Spinal cord (tissue), 9 donors: ENCODE measurements at regions not wholly inside any gene's neighbourhood (a gene's known extent, or its start where the extent isn't known, plus 50 kb on each side); places are given as distances from the start of the nearest gene placed in this dataset.

Source experiments
- DNase-seq, 6 donors: peaks; one replicate each; pipeline versions ENCODE4 v3.0.0 to v3.0.0-alpha.2; 2013 to 2015; ENCODE audit warnings: low spot score in 6 of 6, low read depth in 4 of 6
- H3K27ac ChIP-seq: one replicate; pipeline ENCODE4 v1.5.1; 2013; ENCODE audit warnings: low read depth, low read length, control low read depth
- H3K27me3 ChIP-seq: one replicate; pipeline ENCODE4 v1.6.1; 2013; ENCODE audit warnings: low read length; ENCODE audit not compliant: control insufficient read depth, insufficient read depth
- H3K36me3 ChIP-seq: one replicate; pipeline ENCODE4 v1.6.1; 2013; ENCODE audit warnings: low read length; ENCODE audit not compliant: control insufficient read depth, insufficient read depth
- H3K4me1 ChIP-seq: one replicate; pipeline ENCODE4 v1.6.1; 2013; ENCODE audit warnings: low read length; ENCODE audit not compliant: control insufficient read depth, insufficient read depth
- H3K4me3 ChIP-seq: one replicate; pipeline ENCODE4 v1.5.1; 2013; ENCODE audit warnings: low read depth, low read length, control low read depth
- H3K9me3 ChIP-seq: one replicate; pipeline ENCODE4 v1.6.1; 2013; ENCODE audit warnings: low read length; ENCODE audit not compliant: control insufficient read depth, insufficient read depth
- WGBS: methylation state at CpG from one replicate; pipeline ENCODE4 v1.1.5; 2013; ENCODE audit warnings: missing lambda C conversion rate; ENCODE audit not compliant: insufficient coverage; 5-methylcytosine and 5-hydroxymethylcytosine counted together
- donor health status: healthy.

DNA sequence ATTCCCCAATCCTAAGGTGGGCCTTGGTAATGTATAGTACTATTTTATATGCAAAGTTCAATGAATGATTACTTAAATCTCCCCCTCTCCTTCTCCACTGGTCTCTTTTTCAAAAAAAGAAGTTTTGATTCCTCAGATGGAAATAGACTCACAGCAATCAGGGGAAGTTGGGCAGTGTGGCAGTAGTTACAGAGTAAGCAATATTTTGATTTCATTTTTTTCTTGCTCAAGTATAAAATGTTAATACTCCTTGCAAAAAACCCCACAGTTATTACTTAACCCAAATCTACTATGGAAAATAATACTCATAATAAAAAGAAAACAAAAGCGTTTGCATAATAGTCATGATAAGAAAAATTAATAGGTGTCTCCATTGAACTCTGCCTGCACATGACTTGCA, 56.9 kb upstream of the CXCL8 start:
- H3K4me1 ChIP-seq, result no peaks in the 10 kb centered on the region
- no peak for DNase-seq
- H3K4me3 ChIP-seq, result no peak overlapping the region
- no peaks in the 10 kb centered on the region for H3K36me3 ChIP-seq
- no CpG with 5 or more reads among the region's 1 CpG for WGBS
- H3K27me3 ChIP-seq, result no peaks in the 10 kb centered on the region
- no peak overlapping the region for H3K27ac ChIP-seq
- no peaks in the 10 kb centered on the region for H3K9me3 ChIP-seq

DNA sequence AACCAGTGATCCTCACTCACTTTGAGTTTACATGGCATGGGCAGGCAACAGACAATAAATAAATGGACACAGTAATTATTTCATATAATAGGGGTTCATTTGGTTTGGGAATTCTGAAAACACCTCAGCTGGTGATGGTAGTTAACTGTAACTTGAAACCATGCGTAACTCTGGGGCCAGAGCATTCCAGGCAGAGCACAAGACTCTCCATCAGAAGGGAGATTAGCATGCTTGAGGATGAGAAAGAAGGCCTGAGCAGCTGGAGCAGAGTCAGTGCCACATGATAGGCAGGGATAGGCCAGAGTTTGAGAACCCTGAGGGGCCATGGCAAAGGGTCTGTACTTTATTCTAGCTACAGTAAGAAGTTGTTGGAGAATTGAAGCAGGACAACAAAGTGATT, 56.3 kb upstream of the CXCL8 start:
- H3K36me3 ChIP-seq, result no peaks in the 10 kb centered on the region
- no peak overlapping the region for H3K4me3 ChIP-seq
- H3K9me3 ChIP-seq, result no peaks in the 10 kb centered on the region
- H3K27ac ChIP-seq, result no peak overlapping the region
- no peaks in the 10 kb centered on the region for H3K4me1 ChIP-seq
- H3K27me3 ChIP-seq, result no peaks in the 10 kb centered on the region
- DNase-seq, result no peak
- 0% methylated on average over 1 of the region's 1 CpG for WGBS

DNA sequence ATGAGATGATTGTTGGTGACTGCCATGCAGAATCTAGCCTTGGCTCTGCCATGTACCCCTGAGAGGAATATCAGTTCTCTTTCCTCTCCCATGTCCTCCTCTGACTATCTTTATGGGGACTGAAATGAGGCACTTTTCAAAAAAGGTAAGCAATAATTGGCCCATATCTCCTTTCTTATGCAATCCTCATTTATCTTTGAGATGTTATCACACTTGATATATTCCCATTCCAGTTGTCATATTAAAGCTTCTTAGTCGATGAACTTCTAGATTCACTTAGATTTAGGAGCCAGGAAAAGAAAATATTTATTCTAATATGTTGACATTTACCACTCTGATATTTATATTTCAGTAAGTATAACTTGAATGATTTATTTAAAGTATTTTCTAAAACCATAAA, 55.3 kb upstream of the CXCL8 start:
- H3K27ac ChIP-seq, result no peak overlapping the region
- no peak for DNase-seq
- H3K27me3 ChIP-seq, result no peaks in the 10 kb centered on the region
- H3K36me3 ChIP-seq, result no peaks in the 10 kb centered on the region
- H3K4me3 ChIP-seq, result no peak overlapping the region
- no peaks in the 10 kb centered on the region for H3K4me1 ChIP-seq
- WGBS, result no CpG with 5 or more reads among the region's 1 CpG
- H3K9me3 ChIP-seq, result no peaks in the 10 kb centered on the region

DNA sequence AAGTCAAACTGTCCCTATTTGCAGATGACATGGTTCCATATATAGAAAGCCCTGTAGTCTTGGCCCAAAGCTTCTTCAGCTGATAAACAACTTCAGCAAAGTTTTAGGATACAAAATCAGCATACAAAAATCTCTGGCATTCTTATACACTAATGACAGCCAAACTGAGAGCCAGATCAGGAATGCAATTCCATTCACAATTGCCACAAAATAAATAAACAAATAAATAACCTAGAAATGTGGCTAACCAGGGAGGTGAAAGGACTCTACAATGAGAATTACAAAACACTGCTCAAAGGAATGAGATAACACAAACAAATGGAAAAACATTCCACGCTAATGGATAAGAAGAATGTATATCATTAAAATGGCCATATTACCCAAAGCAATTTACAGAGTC, 52.9 kb upstream of the CXCL8 start:
- H3K27ac ChIP-seq, result no peak overlapping the region
- no peaks in the 10 kb centered on the region for H3K36me3 ChIP-seq
- H3K4me3 ChIP-seq, result no peak overlapping the region
- no peaks in the 10 kb centered on the region for H3K27me3 ChIP-seq
- no peak for DNase-seq
- no peaks in the 10 kb centered on the region for H3K4me1 ChIP-seq
- no CpG with 5 or more reads among the region's 1 CpG for WGBS
- H3K9me3 ChIP-seq, result no peaks in the 10 kb centered on the region

GRCh38 chr4:73690051-73690738, 50.2 kb upstream of the CXCL8 start:
- Histone ChIP-seq H3K27me3 (no peaks in the 10 kb centered on the region), H3K4me3 (no peak overlapping the region), H3K9me3 (no peaks in the 10 kb centered on the region), H3K4me1 (no peaks in the 10 kb centered on the region), H3K36me3 (no peaks in the 10 kb centered on the region), H3K27ac (no peak overlapping the region)
- no peak for DNase-seq
